Activated effector memory CD4-positive, alpha-beta T cell treated with Interleukin-2 at 50 U/mL for 16 hours (primary cell): ENCODE measurements at regions not wholly inside any gene's neighbourhood (a gene's known extent, or its start where the extent isn't known, plus 50 kb on each side); places are given as distances from the start of the nearest gene placed in this dataset.
"Not testable (repeated sequence)": the region's sequence is repeated elsewhere in the genome, so short reads cannot be mapped to it uniquely, and the experiment has no call there.

Experiments
- DNase-seq: peaks from one replicate; pipeline ENCODE4 v3.0.0-alpha.2; 2020

- DNase-seq, result not testable (repeated sequence)
Measured at GRCh38 chr16:46386805-46387620, 234.2 kb downstream of the SHCBP1 start.

- not testable (repeated sequence) for DNase-seq
Measured at GRCh38 chr16:46386110-46386771, 234.9 kb downstream of the SHCBP1 start.

- not testable (repeated sequence) for DNase-seq
Measured at GRCh38 chr16:46384285-46385061, 236.7 kb downstream of the SHCBP1 start.

- not testable (repeated sequence) for DNase-seq
Measured at GRCh38 chr16:46383581-46383980, 237.6 kb downstream of the SHCBP1 start.

GRCh38 chr16:46382791-46383541 lies 238.2 kb downstream of the SHCBP1 start:
- not testable (repeated sequence) for DNase-seq

- DNase-seq, result not testable (repeated sequence)
Measured at GRCh38 chr16:46382079-46382478, 239.1 kb downstream of the SHCBP1 start.

GRCh38 chr16:46381344-46381743 lies 239.8 kb downstream of the SHCBP1 start:
- not testable (repeated sequence) for DNase-seq
